Superior temporal gyrus (tissue), 1 donor: ENCODE measurements at regions not wholly inside any gene's neighbourhood (a gene's known extent, or its start where the extent isn't known, plus 50 kb on each side); places are given as distances from the start of the nearest gene placed in this dataset.
"Not testable (repeated sequence)": the region's sequence is repeated elsewhere in the genome, so short reads cannot be mapped to it uniquely, and the experiment has no call there.

Experiments
- DNase-seq: peaks from one replicate; pipeline ENCODE4 v3.0.0-alpha.2; 2016; ENCODE audit errors: extremely low spot score

- no peak for DNase-seq
These were observed 172.7 kb upstream of the NLGN4Y start for GRCh38 chrY:14351590-14351989.

- no peak for DNase-seq
These were observed 168.2 kb upstream of the NLGN4Y start for GRCh38 chrY:14356154-14356553.

GRCh38 chrY:14360748-14361500 lies 163.4 kb upstream of the NLGN4Y start:
- DNase-seq, result no peak

DNA sequence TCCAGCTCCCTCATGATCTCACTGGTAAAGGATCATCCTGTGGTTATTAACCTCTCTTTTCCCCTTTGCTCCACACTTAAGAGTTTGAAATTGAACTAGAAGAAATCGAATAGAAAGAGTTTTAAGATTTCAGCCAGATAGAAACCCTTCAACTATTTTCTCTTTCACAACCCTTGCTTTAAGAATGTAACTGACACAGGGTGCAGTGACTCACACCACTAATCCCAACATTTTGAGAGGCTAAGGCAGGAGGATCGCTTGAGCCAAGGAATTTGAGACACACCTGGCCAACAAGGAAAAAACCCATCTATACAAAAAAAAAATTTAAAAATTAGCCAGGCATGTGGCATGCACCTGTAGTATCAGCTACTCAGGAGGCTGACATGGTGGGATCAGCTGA lies 150.7 kb upstream of the NLGN4Y start:
- DNase-seq, result no peak

DNA sequence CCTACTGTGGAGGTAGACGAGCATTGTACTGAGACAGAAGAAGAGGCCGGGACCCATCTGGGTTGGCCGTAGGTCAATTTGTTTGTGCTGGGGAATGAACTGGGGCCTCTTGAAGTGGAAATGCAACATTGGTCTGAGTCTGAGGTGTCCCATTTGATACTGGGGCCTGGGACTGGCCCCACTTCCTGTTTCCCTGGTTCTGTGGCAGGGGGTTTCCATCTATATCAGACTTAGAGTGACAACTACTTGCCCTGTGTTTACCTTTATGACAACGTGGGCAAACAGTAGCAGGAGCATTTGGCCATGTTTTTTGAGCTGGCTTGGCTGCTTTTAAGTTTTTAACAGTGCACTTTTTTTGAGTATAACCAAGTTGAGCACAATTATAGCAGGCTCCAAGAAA lies 146.1 kb upstream of the NLGN4Y start:
- no peak for DNase-seq

DNA sequence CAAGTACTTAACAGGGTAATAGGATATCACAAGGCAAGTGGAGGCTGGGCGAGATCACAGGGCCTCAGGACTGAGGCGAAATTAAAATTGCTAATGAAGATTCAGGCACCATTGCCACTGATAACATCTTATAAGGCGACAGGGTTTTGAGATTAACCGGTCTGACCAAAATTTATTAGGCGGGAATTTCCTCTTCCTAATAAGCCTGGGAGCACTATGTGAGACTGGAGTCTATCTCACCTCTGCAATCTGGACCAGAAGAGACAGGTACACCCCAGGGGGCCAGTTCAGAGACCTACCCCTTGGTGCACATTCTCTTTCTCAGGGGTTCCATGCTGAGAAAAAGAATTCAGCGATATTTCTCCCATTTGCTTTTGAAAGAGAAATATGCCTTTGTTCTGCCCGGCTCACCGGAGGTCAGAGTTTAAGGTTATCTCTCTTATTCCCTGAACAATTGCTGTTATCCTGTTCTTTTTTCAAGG lies 113.7 kb upstream of the NLGN4Y start:
- not testable (repeated sequence) for DNase-seq

GRCh38 chrY:14411334-14411733 lies 113.0 kb upstream of the NLGN4Y start:
- no peak for DNase-seq

DNA sequence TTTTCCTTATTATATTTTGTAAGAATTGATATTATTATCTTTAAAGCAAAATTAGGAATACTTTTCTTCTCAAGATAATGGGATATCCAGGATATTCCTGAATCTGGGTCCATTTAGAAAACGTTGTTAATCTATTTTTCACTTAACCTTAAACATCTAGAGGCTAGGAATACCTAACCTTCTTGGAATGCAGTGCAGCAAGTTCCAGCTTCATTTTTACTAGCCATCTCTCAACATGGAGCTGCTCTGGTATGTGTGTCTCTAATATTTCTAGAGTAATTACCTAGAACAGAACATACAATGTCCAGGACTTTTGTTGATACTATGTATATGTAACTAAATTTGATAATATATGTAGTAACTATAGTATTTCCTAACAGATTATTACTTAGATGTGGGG lies 87.8 kb upstream of the NLGN4Y start:
- no peak for DNase-seq

DNA sequence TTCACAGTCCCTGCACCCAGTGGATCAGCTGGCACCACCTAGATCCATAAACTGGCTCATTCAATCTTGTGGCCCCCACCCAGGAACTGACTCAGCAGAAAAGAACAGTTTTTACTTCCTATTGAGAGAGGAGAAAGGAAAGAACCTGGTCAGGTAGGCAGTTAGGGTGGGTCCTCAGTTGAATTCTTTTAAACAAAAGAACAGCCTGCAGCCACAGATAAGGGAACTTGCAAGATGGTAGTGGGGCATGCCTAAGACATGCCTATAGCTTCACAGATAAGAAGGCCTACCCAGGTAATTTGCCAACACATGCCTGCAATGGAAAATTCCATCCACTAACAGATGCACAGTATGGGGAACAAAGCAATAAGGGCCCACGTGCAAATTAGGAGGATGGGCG lies 86.7 kb upstream of the NLGN4Y start:
- no peak for DNase-seq

GRCh38 chrY:14438395-14438794 lies 85.9 kb upstream of the NLGN4Y start:
- no peak for DNase-seq

DNA sequence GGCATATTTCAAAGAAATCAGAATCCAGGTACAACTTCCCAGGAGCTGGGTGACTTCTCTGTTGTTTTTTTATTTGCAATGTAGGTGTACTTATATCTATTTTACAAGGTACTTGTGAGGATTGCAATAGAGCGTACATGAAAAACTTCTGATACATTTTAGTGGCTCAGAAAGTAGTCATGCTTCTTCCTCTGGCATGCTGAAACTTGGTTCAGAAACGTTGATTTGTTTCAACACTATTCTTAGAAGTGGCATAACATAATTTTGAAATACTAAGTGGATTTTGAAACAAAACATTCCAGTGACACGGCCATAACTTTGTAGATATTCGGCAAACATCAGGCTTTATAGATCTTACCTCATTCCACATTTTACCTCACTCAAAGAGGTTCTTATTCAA lies 79.8 kb upstream of the NLGN4Y start:
- DNase-seq, result no peak

DNA sequence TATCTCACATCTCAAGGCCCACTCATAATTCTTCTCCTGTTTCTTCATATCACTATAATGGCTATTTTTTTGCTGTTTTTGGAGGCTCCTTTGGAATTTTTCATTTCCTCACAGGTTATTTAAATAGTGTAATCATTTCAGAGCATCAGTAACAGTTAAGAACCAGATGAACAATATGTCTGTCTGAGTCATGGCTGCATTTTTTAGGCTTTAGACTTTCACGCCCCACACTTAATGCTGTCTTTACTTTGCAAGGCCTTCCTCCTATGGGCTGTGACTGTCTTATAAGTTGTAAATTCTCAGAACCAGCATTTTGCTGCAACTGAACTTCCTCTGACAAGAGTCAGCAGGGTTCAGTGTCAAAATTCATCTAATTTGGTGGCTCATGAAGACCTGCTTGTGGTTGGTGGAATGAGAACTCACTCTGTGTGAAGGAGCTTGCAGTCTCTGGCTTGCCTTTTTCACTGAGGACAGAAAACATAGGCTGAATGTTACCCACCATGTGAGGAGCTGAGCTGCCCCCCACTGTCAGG lies 56.1 kb upstream of the NLGN4Y start:
- no peak for DNase-seq

GRCh38 chrY:14472421-14472820 lies 51.9 kb upstream of the NLGN4Y start:
- DNase-seq, result peak; percentile 8

DNA sequence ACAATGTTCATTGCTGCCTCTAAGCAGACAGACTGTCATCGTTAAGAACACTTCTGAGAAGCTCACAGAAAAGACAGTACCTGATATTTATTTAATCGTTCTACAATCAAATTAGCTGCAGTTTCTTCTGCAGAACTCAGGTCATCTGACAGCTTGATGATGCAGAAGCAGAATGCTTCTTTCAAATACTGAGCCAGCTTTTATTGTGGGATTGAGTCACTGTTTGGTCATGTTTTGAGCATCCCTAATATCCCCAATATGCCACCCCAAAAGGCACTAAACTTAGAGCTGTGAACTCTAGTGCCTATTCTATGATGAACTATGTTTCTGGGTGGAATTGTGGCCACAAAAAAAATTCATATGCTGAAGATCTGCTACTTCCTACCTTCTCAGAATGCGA lies 51.0 kb upstream of the NLGN4Y start:
- no peak for DNase-seq
